Vagina (tissue), 2 donors: ENCODE measurements at regions not wholly inside any gene's neighbourhood (a gene's known extent, or its start where the extent isn't known, plus 50 kb on each side); places are given as distances from the start of the nearest gene placed in this dataset.

ENCODE experiments used
- POLR2A ChIP-seq, 2 donors: fragments of 450-650 bp; IDR thresholded peaks; one replicate each; pipeline ENCODE4 v1.6.1; 2017; ENCODE audit warnings: antibody characterized with exemption in 2 of 2, mild to moderate bottlenecking in 2 of 2, moderate library complexity in 2 of 2
- POLR2AphosphoS5 ChIP-seq, 2 donors: sonication (generic); formaldehyde crosslinking; IDR thresholded peaks; one replicate each; pipeline ENCODE4 v1.9.0; 2017; ENCODE audit warnings: antibody characterized with exemption in 2 of 2, mild to moderate bottlenecking in 2 of 2, low read depth in 1 of 2; ENCODE audit not compliant: insufficient read depth in 1 of 2
- TF ChIP-seq, protein P1 (sequence below), 3 experiments: fragments of 450-650 bp in 2 of 3; fragments of 200-600 bp in 1 of 3; sonication (generic) in 1 of 3; IDR thresholded peaks; one replicate each; pipeline ENCODE4 v1.5.1; 2017 to 2019; ENCODE audit warnings: antibody characterized with exemption in 3 of 3, mild to moderate bottlenecking in 2 of 3, moderate library complexity in 2 of 3

DNA sequence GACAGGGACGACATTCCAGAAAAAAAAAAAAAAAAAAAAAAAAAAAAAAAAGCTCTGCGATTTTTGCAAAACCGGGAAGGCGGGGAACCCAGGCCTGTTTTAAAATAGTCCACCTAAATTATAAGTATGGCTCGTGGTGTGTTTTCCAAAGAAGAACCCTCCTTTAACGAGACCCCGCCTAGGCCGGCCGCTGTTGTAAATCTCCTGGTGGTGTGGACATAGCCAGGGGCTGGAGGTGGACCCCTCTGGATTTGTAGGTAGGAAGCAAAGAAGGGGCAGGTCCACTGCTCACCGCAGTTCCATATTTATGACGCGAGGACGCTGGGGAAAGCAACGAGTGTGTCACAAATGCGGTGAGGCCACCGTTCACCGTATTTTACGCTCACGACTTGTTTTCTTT is 94.0 kb upstream of the SHOX start:
- TF ChIP-seq, protein P1, sequence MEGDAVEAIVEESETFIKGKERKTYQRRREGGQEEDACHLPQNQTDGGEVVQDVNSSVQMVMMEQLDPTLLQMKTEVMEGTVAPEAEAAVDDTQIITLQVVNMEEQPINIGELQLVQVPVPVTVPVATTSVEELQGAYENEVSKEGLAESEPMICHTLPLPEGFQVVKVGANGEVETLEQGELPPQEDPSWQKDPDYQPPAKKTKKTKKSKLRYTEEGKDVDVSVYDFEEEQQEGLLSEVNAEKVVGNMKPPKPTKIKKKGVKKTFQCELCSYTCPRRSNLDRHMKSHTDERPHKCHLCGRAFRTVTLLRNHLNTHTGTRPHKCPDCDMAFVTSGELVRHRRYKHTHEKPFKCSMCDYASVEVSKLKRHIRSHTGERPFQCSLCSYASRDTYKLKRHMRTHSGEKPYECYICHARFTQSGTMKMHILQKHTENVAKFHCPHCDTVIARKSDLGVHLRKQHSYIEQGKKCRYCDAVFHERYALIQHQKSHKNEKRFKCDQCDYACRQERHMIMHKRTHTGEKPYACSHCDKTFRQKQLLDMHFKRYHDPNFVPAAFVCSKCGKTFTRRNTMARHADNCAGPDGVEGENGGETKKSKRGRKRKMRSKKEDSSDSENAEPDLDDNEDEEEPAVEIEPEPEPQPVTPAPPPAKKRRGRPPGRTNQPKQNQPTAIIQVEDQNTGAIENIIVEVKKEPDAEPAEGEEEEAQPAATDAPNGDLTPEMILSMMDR (IDR thresholded peaks at IDR 0.05): no peak
- TF ChIP-seq POLR2A (IDR thresholded peaks at IDR 0.05) (no peak), POLR2AphosphoS5 (IDR thresholded peaks at IDR 0.05; ENCODE audit: insufficient read depth in 1 of 2, low read depth in 1 of 2) (no peak)
